GM12878 (cell line): ENCODE measurements at regions not wholly inside any gene's neighbourhood (a gene's known extent, or its start where the extent isn't known, plus 50 kb on each side); places are given as distances from the start of the nearest gene placed in this dataset.

ENCODE experiments used
- ATAC-seq: fragments of 200-7000 bp; cut with Tn5 transposase; 3 replicates; pipeline ENCODE4 v1.9.1; 2020; ENCODE audit warnings: mild to moderate bottlenecking, moderate library complexity
- BruUV-seq: library from RNA; stranded (reverse); fragments of 400-500 nt; replicated peaks from 2 replicates; lab custom pipeline; 2021; lab: Mats Ljungman, UMichigan
- CTCF ChIA-PET: fragments of 300-600 bp; sonication (Branson Sonifier 250); formaldehyde crosslinking; extraction: SDS; loops from one replicate; lab custom pipeline; 2021; ENCODE audit warnings: inconsistent platforms; lab: Yijun Ruan, JAX
- POLR2A ChIA-PET: fragments of 350-600 bp; formaldehyde crosslinking; extraction: SDS; loops from one replicate; lab custom pipeline; 2021; ENCODE audit warnings: inconsistent platforms; lab: Charles Lee
- RAD21 ChIA-PET: fragments of 300-600 bp; sonication (Branson Sonifier 250); formaldehyde crosslinking; loops from one replicate; lab custom pipeline; 2023; ENCODE audit warnings: antibody characterized with exemption; ENCODE audit not compliant: unreplicated experiment; lab: Charles Lee
- SMC1A ChIA-PET: fragments of 300-600 bp; sonication (Branson Sonifier 250); formaldehyde crosslinking; loops from one replicate; lab custom pipeline; 2023; ENCODE audit not compliant: unreplicated experiment, uncharacterized antibody; lab: Charles Lee
- DNase-seq: peaks from one replicate; pipeline ENCODE4 v3.0.0-alpha.2; 2011; ENCODE audit warnings: low read depth, low spot score
- FAIRE-seq: peaks from 3 replicates; lab custom pipeline; 2011; peaks lifted over from hg19 to GRCh38; lab: Jason Lieb, UNC
- H2AFZ ChIP-seq: 2 replicates; pipeline ENCODE4 v1.6.0; 2011; ENCODE audit warnings: low read depth, low read length, control low read depth; ENCODE audit not compliant: control insufficient read depth
- H3K27ac ChIP-seq: 2 replicates; pipeline ENCODE4 v1.5.1; 2011; ENCODE audit warnings: control low read depth; ENCODE audit not compliant: control insufficient read depth, insufficient read depth
- H3K27me3 ChIP-seq, 2 experiments: replicated peaks in 1 of 2; 2 replicates each; pipeline versions ENCODE4 v1.6.0 to v1.6.1; 2011; ENCODE audit warnings: low read length in 1 of 2; ENCODE audit not compliant: control insufficient read depth in 2 of 2, insufficient read depth in 2 of 2
- H3K36me3 ChIP-seq, 2 experiments: 2 replicates each; pipeline ENCODE4 v1.5.1; 2011; ENCODE audit warnings: low read length in 1 of 2; ENCODE audit not compliant: control insufficient read depth in 2 of 2, insufficient read depth in 2 of 2
- H3K4me1 ChIP-seq: 2 replicates; pipeline ENCODE4 v1.6.1; 2011; ENCODE audit warnings: mild to moderate bottlenecking, low read length, moderate library complexity, mixed read lengths; ENCODE audit not compliant: control insufficient read depth, insufficient read depth
- H3K4me2 ChIP-seq: 2 replicates; pipeline ENCODE4 v1.6.0; 2011; ENCODE audit warnings: control low read depth; ENCODE audit not compliant: control insufficient read depth, insufficient read depth
- H3K4me3 ChIP-seq: fragments of 200-600 bp; sonication (generic); 2 replicates; pipeline ENCODE4 v1.5.1; 2016
- H3K79me2 ChIP-seq: 2 replicates; pipeline ENCODE4 v1.6.0; 2011; ENCODE audit warnings: low read length; ENCODE audit not compliant: control insufficient read depth, insufficient read depth
- H3K9ac ChIP-seq: 2 replicates; pipeline ENCODE4 v1.8.0; 2011; ENCODE audit warnings: low read length, control low read depth, mixed read lengths; ENCODE audit not compliant: control insufficient read depth, insufficient read depth
- H3K9me3 ChIP-seq: replicated peaks from 3 replicates; pipeline ENCODE4 v1.5.1; 2011; ENCODE audit warnings: mild to moderate bottlenecking, low read length; ENCODE audit not compliant: control insufficient read depth, insufficient read depth
- H4K20me1 ChIP-seq: 2 replicates; pipeline ENCODE4 v1.6.0; 2011; ENCODE audit not compliant: control insufficient read depth, insufficient read depth
- CEBPB ChIP-seq, 2 experiments: fragments of 150-350 bp in 1 of 2; IDR thresholded peaks; 2 replicates each; pipeline ENCODE4 v1.6.1; 2012 to 2014; ENCODE audit warnings: low read depth in 2 of 2, low read length in 2 of 2, borderline replicate concordance in 1 of 2, inconsistent platforms in 1 of 2
- FOXM1 ChIP-seq: IDR thresholded peaks from 2 replicates; pipeline ENCODE4 v1.6.1; 2012; ENCODE audit warnings: low read depth, mild to moderate bottlenecking, inconsistent platforms, low read length, moderate library complexity
- TCF7 ChIP-seq: IDR thresholded peaks from 2 replicates; pipeline ENCODE4 v1.6.1; 2014; ENCODE audit warnings: antibody characterized with exemption, borderline replicate concordance
- WGBS: methylation state at CpG from one replicate; pipeline ENCODE4 v1.1.6; 2016; ENCODE audit warnings: low lambda C conversion rate; ENCODE audit not compliant: insufficient replicate concordance, insufficient coverage; ENCODE audit errors: missing lambda C conversion rate; 5-methylcytosine and 5-hydroxymethylcytosine counted together
- in situ Hi-C: fragments of 300-500 bp; cut with MboI; formaldehyde crosslinking; loops from 9 replicates; pipeline ENCODE4 v1.14.3; 2018; ENCODE audit warnings: mixed read lengths
- intact Hi-C: fragments of 100-400 bp; cut with micrococcal nuclease; formaldehyde crosslinking; loops from one replicate; pipeline ENCODE4 v1.14.2; 2022; ENCODE audit not compliant: unreplicated experiment
- TF ChIP-seq, protein P1 (sequence below), 3 experiments: IDR thresholded peaks in 2 of 3; conservative IDR thresholded peaks in 1 of 3; 2 replicates each; pipeline ENCODE4 v1.5.1; 2011; ENCODE audit warnings: low read depth in 3 of 3, low read length in 3 of 3, mild to moderate bottlenecking in 3 of 3, control low read depth in 2 of 3, moderate library complexity in 2 of 3, inconsistent platforms in 1 of 3, mixed read lengths in 1 of 3; ENCODE audit not compliant: control insufficient read depth in 2 of 3, insufficient read depth in 1 of 3; ENCODE audit errors: extremely low read depth in 1 of 3

DNA sequence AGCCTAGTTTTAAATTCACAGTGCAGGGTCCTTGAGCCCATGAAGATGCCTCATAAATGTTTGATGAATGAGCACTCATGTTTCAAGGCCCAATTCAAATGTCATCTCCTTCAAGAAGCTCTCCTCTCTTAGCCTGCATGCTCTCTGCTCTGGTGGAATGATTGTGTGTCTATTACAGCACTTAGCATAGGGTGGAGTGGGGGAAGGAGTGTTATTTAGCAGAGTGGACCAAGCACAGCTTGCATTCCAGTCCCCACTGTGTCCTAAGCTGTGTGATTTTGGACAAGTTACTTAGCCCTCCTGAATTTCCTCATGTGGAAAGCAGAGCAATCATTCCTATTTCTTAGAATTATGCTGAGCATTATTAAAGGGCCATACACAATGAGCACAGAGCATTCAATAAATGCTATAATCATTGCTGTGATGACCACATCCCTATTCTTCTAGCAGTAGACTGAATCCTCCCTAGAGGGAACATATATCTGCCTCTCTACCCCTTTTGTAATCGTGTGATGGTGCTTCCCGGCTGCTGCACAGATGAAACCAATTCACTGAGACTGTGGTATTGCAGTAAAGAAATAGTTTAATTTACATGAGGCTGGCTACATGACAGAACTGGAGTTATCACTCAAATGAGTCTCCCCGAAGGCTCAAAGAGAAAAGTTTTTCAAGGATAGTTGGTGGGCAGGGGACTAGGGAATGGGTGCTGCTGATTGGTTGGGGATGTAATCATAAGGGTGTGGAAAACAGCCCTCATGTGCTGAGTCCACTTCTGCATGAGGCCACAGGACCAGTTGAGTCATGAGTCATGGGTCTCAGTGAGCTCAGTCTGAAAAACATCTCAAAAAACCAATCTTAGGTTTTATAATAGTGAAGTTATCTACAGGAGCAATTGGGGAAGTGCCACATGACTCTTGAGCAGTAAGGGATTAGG is 173.4 kb upstream of the NDUFV2 start (continued):
- TF ChIP-seq, protein P1, sequence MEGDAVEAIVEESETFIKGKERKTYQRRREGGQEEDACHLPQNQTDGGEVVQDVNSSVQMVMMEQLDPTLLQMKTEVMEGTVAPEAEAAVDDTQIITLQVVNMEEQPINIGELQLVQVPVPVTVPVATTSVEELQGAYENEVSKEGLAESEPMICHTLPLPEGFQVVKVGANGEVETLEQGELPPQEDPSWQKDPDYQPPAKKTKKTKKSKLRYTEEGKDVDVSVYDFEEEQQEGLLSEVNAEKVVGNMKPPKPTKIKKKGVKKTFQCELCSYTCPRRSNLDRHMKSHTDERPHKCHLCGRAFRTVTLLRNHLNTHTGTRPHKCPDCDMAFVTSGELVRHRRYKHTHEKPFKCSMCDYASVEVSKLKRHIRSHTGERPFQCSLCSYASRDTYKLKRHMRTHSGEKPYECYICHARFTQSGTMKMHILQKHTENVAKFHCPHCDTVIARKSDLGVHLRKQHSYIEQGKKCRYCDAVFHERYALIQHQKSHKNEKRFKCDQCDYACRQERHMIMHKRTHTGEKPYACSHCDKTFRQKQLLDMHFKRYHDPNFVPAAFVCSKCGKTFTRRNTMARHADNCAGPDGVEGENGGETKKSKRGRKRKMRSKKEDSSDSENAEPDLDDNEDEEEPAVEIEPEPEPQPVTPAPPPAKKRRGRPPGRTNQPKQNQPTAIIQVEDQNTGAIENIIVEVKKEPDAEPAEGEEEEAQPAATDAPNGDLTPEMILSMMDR (IDR thresholded peaks at IDR 0.05 in 2 of 3, conservative IDR thresholded peaks at IDR 0.05 in 1 of 3; ENCODE audit: control insufficient read depth in 2 of 3, extremely low read depth in 1 of 3, insufficient read depth in 1 of 3, low read depth in 3 of 3, low read length in 3 of 3): no peak
- no peak for TF ChIP-seq FOXM1

DNA sequence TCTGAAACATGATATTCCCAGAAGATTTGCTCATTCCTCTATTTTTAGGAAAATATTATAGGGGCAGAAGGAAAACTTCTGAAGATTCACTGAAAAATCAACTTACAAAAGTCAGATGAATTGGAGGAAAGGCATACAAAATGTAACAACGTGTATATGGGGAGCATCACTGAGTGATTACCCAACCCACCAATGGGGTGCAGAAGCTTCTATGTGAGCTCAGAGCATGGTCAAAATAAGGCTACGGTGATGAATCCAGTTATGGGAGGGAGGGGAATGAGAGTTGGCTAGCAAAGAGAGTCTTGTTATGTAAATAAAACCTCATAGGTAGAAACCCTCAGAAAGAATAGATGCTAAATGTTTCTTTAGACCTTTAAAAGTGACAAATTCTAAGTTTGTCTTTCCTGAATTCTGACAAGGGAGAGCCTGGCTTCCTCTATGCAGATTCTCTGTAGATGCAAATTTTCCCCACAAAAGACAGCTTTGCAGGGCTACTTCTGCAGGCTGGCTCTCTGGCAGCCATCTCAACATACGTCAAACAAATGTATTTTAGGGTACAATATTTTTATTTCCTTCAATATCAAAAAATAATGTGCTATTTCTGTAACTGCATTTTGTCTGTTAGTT is 171.4 kb upstream of the NDUFV2 start:
- FAIRE-seq: no peak
- 0% methylated on average over 3 of the region's 3 CpGs for WGBS
- H3K9me3 ChIP-seq: peaks cover 6% of the 10 kb centered on the region; the same call in 2 of the 3 replicates
- H3K79me2 ChIP-seq: no peaks in the 10 kb centered on the region
- no peak overlapping the region for H2AFZ ChIP-seq
- H3K9ac ChIP-seq: no peak overlapping the region
- TF ChIP-seq TCF7: no peak
- TF ChIP-seq CEBPB (IDR thresholded peaks at IDR 0.05; ENCODE audit: borderline replicate concordance in 1 of 2, low read depth in 2 of 2, low read length in 2 of 2): no peak
- POLR2A ChIA-PET: interaction anchor here (0.6 kb wide), 1 partner anchor 205 kb away, joined by 4 read pairs; no protein-coding TSS in a partner anchor
- DNase-seq: no peak
- intact Hi-C loops (no loop called here), in situ Hi-C loops (loop anchor here (25.0 kb wide), 1 partner anchor 1994 kb away; no protein-coding TSS in a partner anchor)
- no peaks in the 10 kb centered on the region for H4K20me1 ChIP-seq
- RAD21 ChIA-PET: no interaction called here
- CTCF ChIA-PET: no interaction called here
- H3K36me3 ChIP-seq: no peaks in the 10 kb centered on the region
- no peak overlapping the region for H3K4me2 ChIP-seq
- no peak for ATAC-seq
- no peak overlapping the region for H3K4me3 ChIP-seq
- H3K4me1 ChIP-seq: no peaks in the 10 kb centered on the region
- no peak overlapping the region for H3K27ac ChIP-seq
- SMC1A ChIA-PET: no interaction called here
- no peaks in the 10 kb centered on the region for H3K27me3 ChIP-seq
- no TSS peak for BruUV-seq
